Tibial nerve (tissue), 4 donors: ENCODE measurements at regions not wholly inside any gene's neighbourhood (a gene's known extent, or its start where the extent isn't known, plus 50 kb on each side); places are given as distances from the start of the nearest gene placed in this dataset.

ENCODE experiments used
- EP300 ChIP-seq, 2 donors: sonication (generic); formaldehyde crosslinking; IDR thresholded peaks; one replicate each; pipeline ENCODE4 v1.6.1; 2017; ENCODE audit warnings: antibody characterized with exemption in 2 of 2, mild to moderate bottlenecking in 1 of 2
- POLR2A ChIP-seq, 2 donors: fragments of 450-650 bp; IDR thresholded peaks; one replicate each; pipeline ENCODE4 v1.6.1; 2017; ENCODE audit warnings: antibody characterized with exemption in 2 of 2, mild to moderate bottlenecking in 2 of 2, moderate library complexity in 2 of 2
- TF ChIP-seq, protein P1 (sequence below), 5 experiments: fragments of 200-600 bp in 3 of 5; fragments of 450-650 bp in 2 of 5; sonication (generic) in 3 of 5; IDR thresholded peaks; one replicate each; pipeline ENCODE4 v1.5.1; 2016 to 2019; ENCODE audit warnings: antibody characterized with exemption in 5 of 5, mild to moderate bottlenecking in 3 of 5, moderate library complexity in 2 of 5

DNA sequence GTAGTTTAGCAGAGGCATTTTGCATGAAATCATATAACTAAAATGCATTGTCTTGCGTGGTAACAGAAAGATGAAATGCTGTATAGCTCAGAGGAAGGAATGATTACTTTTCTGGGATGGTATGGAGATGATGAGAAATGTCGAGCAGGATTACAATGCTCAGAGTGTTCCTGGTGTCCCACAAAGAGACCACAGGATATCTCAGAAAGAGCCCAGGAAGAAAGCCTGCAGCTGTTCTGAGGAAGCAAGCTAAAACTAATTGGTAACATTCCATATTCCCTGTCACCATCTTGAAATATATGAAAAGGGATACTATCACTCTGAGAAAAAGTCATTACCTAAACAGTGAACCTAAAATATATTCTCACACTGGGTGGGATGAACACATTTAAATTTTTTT is 233.1 kb downstream of the POU4F1 start:
- TF ChIP-seq, protein P1, sequence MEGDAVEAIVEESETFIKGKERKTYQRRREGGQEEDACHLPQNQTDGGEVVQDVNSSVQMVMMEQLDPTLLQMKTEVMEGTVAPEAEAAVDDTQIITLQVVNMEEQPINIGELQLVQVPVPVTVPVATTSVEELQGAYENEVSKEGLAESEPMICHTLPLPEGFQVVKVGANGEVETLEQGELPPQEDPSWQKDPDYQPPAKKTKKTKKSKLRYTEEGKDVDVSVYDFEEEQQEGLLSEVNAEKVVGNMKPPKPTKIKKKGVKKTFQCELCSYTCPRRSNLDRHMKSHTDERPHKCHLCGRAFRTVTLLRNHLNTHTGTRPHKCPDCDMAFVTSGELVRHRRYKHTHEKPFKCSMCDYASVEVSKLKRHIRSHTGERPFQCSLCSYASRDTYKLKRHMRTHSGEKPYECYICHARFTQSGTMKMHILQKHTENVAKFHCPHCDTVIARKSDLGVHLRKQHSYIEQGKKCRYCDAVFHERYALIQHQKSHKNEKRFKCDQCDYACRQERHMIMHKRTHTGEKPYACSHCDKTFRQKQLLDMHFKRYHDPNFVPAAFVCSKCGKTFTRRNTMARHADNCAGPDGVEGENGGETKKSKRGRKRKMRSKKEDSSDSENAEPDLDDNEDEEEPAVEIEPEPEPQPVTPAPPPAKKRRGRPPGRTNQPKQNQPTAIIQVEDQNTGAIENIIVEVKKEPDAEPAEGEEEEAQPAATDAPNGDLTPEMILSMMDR (IDR thresholded peaks at IDR 0.05), result no peak
- no peak for TF ChIP-seq POLR2A (IDR thresholded peaks at IDR 0.05)
- TF ChIP-seq EP300 (IDR thresholded peaks at IDR 0.05), result no peak
